Hepatocyte (in vitro differentiated cells): ENCODE measurements at regions not wholly inside any gene's neighbourhood (a gene's known extent, or its start where the extent isn't known, plus 50 kb on each side); places are given as distances from the start of the nearest gene placed in this dataset.

Experiments
- DNase-seq: peaks from one replicate; pipeline ENCODE4 v3.0.0-alpha.2; 2016; ENCODE audit warnings: low spot score
- H2AFZ ChIP-seq: fragments of 200-600 bp; sonication (generic); 2 replicates; pipeline ENCODE4 v1.6.0; 2016; ENCODE audit warnings: antibody characterized with exemption, mild to moderate bottlenecking
- H3K27ac ChIP-seq: fragments of 200-600 bp; sonication (generic); 2 replicates; pipeline ENCODE4 v1.5.1; 2016; ENCODE audit warnings: mild to moderate bottlenecking
- H3K27me3 ChIP-seq: fragments of 200-600 bp; sonication (generic); 2 replicates; pipeline ENCODE4 v1.6.1; 2016
- H3K36me3 ChIP-seq: fragments of 200-600 bp; sonication (generic); replicated peaks from 2 replicates; pipeline ENCODE4 v1.5.1; 2016; ENCODE audit warnings: low read depth; ENCODE audit not compliant: insufficient read depth
- H3K4me1 ChIP-seq: fragments of 200-600 bp; sonication (generic); 2 replicates; pipeline ENCODE4 v1.5.1; 2016; ENCODE audit warnings: mild to moderate bottlenecking, moderate library complexity; ENCODE audit not compliant: insufficient read depth
- H3K4me2 ChIP-seq: fragments of 200-600 bp; sonication (generic); 2 replicates; pipeline ENCODE4 v1.6.0; 2016
- H3K4me3 ChIP-seq: fragments of 200-600 bp; sonication (generic); 2 replicates; pipeline ENCODE4 v1.5.1; 2016; ENCODE audit warnings: mild to moderate bottlenecking
- H3K79me2 ChIP-seq: fragments of 200-600 bp; sonication (generic); 2 replicates; pipeline ENCODE4 v1.6.0; 2017; ENCODE audit warnings: mild to moderate bottlenecking
- H3K9me2 ChIP-seq: fragments of 200-600 bp; sonication (generic); replicated peaks from 2 replicates; pipeline ENCODE4 v1.6.0; 2017; ENCODE audit warnings: mild to moderate bottlenecking; ENCODE audit not compliant: insufficient read depth
- H3K9me3 ChIP-seq: fragments of 200-600 bp; sonication (generic); 2 replicates; pipeline ENCODE4 v1.5.1; 2016; ENCODE audit warnings: low read depth, mild to moderate bottlenecking
- H4K20me1 ChIP-seq: fragments of 200-600 bp; sonication (generic); 2 replicates; pipeline ENCODE4 v1.6.0; 2016; ENCODE audit warnings: mild to moderate bottlenecking; ENCODE audit not compliant: insufficient read depth, poor library complexity, severe bottlenecking
- CTCF ChIP-seq: fragments of 200-600 bp; sonication (generic); IDR thresholded peaks from 2 replicates; pipeline ENCODE4 v1.5.1; 2016; ENCODE audit warnings: antibody characterized with exemption, mild to moderate bottlenecking; ENCODE audit not compliant: poor library complexity
- EZH2 ChIP-seq: fragments of 200-600 bp; sonication (generic); IDR thresholded peaks from 2 replicates; pipeline ENCODE4 v1.6.1; 2016; ENCODE audit warnings: antibody characterized with exemption, mild to moderate bottlenecking, borderline replicate concordance
- EZH2phosphoT487 ChIP-seq: fragments of 200-600 bp; sonication (generic); IDR thresholded peaks from one replicate; pipeline ENCODE4 v1.6.1; 2018; ENCODE audit warnings: antibody characterized with exemption, mild to moderate bottlenecking, low read depth, moderate library complexity; ENCODE audit not compliant: unreplicated experiment, severe bottlenecking
- WGBS: methylation state at CpG from one replicate; pipeline ENCODE4 v1.1.6; 2016; ENCODE audit warnings: low lambda C conversion rate; ENCODE audit errors: missing lambda C conversion rate; 5-methylcytosine and 5-hydroxymethylcytosine counted together

GRCh38 chrX:51408462-51408861 is 75.8 kb downstream of the NUDT10 start:
- 86% methylated on average over 5 of the region's 5 CpGs for WGBS

DNA sequence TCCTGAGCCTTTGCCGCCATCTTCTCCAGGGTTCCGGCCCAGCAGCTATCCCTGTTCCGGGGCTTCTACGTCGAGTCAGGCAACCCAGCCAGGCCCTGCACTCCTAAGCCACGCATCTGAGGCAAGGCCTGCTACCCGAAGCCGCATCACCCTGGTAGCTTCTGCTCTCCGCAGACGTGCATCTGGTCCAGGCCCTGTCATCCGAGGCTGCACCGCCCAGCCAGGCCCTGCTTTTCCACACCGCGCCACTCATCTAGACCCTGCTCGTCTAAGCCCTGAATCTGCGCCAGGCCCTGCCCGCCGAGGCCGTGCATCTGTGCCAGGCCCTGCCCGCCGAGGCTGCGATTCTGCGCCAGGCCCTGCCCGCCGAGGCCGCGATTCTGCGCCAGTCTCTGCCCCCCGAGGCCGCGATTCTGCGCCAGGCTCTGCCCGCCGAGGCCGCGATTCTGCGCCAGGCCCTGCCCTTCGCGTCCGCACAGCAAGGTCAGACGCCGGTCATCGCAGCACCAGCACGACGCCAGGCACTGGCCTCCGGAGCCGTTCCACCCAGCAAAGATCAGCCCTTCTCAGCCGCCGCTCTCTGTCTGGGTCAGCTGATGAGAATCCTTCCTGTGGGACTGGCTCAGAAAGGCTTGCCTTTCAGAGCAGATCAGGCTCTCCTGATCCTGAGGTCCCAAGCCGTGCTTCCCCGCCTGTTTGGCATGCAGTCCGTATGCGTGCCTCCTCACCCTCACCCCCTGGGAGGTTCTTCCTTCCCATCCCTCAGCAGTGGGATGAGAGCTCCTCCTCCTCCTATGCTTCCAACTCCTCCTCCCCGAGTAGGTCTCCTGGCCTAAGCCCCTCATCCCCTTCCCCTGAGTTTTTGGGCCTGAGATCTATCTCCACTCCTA is 75.1 kb downstream of the NUDT10 start:
- TF ChIP-seq CTCF (no peak), EZH2 (no peak), EZH2phosphoT487 (no peak)
- Histone ChIP-seq H3K4me2 (no peak overlapping the region), H3K4me3 (no peak overlapping the region), H4K20me1 (no peaks in the 10 kb centered on the region), H2AFZ (no peak overlapping the region), H3K4me1 (no peaks in the 10 kb centered on the region), H3K9me3 (no peaks in the 10 kb centered on the region), H3K27me3 (no peaks in the 10 kb centered on the region), H3K79me2 (no peaks in the 10 kb centered on the region), H3K9me2 (no peaks in the 10 kb centered on the region), H3K27ac (no peak overlapping the region), H3K36me3 (no peaks in the 10 kb centered on the region)
- WGBS, result 96% methylated on average over 53 of the region's 54 CpGs
- no peak for DNase-seq

More at GRCh38 chrX:51408462-51408861, 75.8 kb downstream of the NUDT10 start:
- no peaks in the 10 kb centered on the region for H3K27me3 ChIP-seq
- no peaks in the 10 kb centered on the region for H4K20me1 ChIP-seq
- no peaks in the 10 kb centered on the region for H3K79me2 ChIP-seq
- H3K4me1 ChIP-seq, result no peaks in the 10 kb centered on the region
- no peak overlapping the region for H3K4me3 ChIP-seq
- no peak overlapping the region for H2AFZ ChIP-seq
- H3K9me3 ChIP-seq, result no peaks in the 10 kb centered on the region
- H3K9me2 ChIP-seq, result no peaks in the 10 kb centered on the region
- no peak overlapping the region for H3K4me2 ChIP-seq
- no peak for DNase-seq
- TF ChIP-seq CTCF (no peak), EZH2 (no peak), EZH2phosphoT487 (no peak)
- H3K36me3 ChIP-seq, result no peaks in the 10 kb centered on the region
- no peak overlapping the region for H3K27ac ChIP-seq

GRCh38 chrX:51406688-51407519 is 74.3 kb downstream of the NUDT10 start:
- 91% methylated on average over 52 of the region's 54 CpGs for WGBS
- Histone ChIP-seq H3K9me3 (no peaks in the 10 kb centered on the region), H3K4me3 (no peak overlapping the region), H3K79me2 (no peaks in the 10 kb centered on the region), H4K20me1 (no peaks in the 10 kb centered on the region), H3K4me1 (no peaks in the 10 kb centered on the region), H3K4me2 (no peak overlapping the region), H3K27me3 (no peaks in the 10 kb centered on the region), H3K27ac (no peak overlapping the region), H2AFZ (no peak overlapping the region), H3K36me3 (no peaks in the 10 kb centered on the region), H3K9me2 (no peaks in the 10 kb centered on the region)
- no peak for DNase-seq
- TF ChIP-seq EZH2 (no peak), CTCF (no peak), EZH2phosphoT487 (no peak)
